IMR-90 (cell line): ENCODE measurements at regions not wholly inside any gene's neighbourhood (a gene's known extent, or its start where the extent isn't known, plus 50 kb on each side); places are given as distances from the start of the nearest gene placed in this dataset.

Source experiments
- ATAC-seq: fragments of 200-7000 bp; cut with Tn5 transposase; 2 replicates; pipeline ENCODE4 v1.9.1; 2020; ENCODE audit warnings: low read depth, mild to moderate bottlenecking, moderate library complexity
- BruUV-seq: library from RNA; stranded (reverse); fragments of 400-500 nt; replicated peaks from 2 replicates; lab custom pipeline; 2021; lab: Mats Ljungman, UMichigan
- CTCF ChIA-PET: fragments of 300-600 bp; formaldehyde crosslinking; extraction: SDS; loops from one replicate; lab custom pipeline; 2021; ENCODE audit warnings: antibody characterized with exemption; lab: Yijun Ruan, JAX
- POLR2A ChIA-PET: fragments of 300-600 bp; sonication (Branson Sonifier 250); formaldehyde crosslinking; loops from one replicate; lab custom pipeline; 2022; ENCODE audit warnings: antibody characterized with exemption; ENCODE audit not compliant: unreplicated experiment; lab: Charles Lee
- DNase-seq: peaks from one replicate; pipeline ENCODE4 v3.0.0; 2013
- H2AFZ ChIP-seq: replicated peaks from 2 replicates; pipeline ENCODE3; 2013; ENCODE audit warnings: low read length, mild to moderate bottlenecking; ENCODE audit not compliant: poor library complexity
- H2AK5ac ChIP-seq: 2 replicates; pipeline ENCODE4 v1.6.1; 2013; ENCODE audit warnings: low read depth, low read length, inconsistent platforms
- H2AK9ac ChIP-seq: replicated peaks from 2 replicates; pipeline ENCODE3; 2013; ENCODE audit warnings: mild to moderate bottlenecking, low read depth, low read length, moderate library complexity; ENCODE audit not compliant: poor library complexity
- H2BK120ac ChIP-seq: 2 replicates; pipeline ENCODE4 v1.6.1; 2013; ENCODE audit warnings: low read depth, low read length, inconsistent platforms
- H2BK15ac ChIP-seq: 3 replicates; pipeline ENCODE4 v1.6.1; 2013; ENCODE audit warnings: low read depth, low read length, inconsistent platforms
- H2BK20ac ChIP-seq: 2 replicates; pipeline ENCODE4 v1.6.1; 2013; ENCODE audit warnings: low read depth, mild to moderate bottlenecking, inconsistent platforms, low read length, moderate library complexity
- H2BK5ac ChIP-seq: 2 replicates; pipeline ENCODE4 v1.6.1; 2013; ENCODE audit warnings: mild to moderate bottlenecking, low read depth, low read length, inconsistent platforms; ENCODE audit not compliant: poor library complexity, severe bottlenecking
- H3K14ac ChIP-seq: replicated peaks from 2 replicates; pipeline ENCODE4 v1.6.1; 2013; ENCODE audit warnings: low read depth, low read length, inconsistent platforms
- H3K18ac ChIP-seq: 2 replicates; pipeline ENCODE4 v1.6.1; 2013; ENCODE audit warnings: low read depth, low read length, control low read depth
- H3K23ac ChIP-seq: 2 replicates; pipeline ENCODE4 v1.6.1; 2013; ENCODE audit warnings: low read depth, low read length, inconsistent platforms
- H3K27ac ChIP-seq: 2 replicates; pipeline ENCODE4 v1.5.1; 2013; ENCODE audit warnings: mild to moderate bottlenecking, control low read depth, low read length; ENCODE audit not compliant: insufficient read depth
- H3K27me3 ChIP-seq: 2 replicates; pipeline ENCODE4 v1.6.1; 2013; ENCODE audit warnings: low read length; ENCODE audit not compliant: control insufficient read depth, insufficient read depth
- H3K36me3 ChIP-seq: 2 replicates; pipeline ENCODE4 v1.6.1; 2013; ENCODE audit warnings: low read length, mixed read lengths; ENCODE audit not compliant: control insufficient read depth, insufficient read depth
- H3K4ac ChIP-seq: 2 replicates; pipeline ENCODE4 v1.6.1; 2013; ENCODE audit warnings: low read depth, low read length, inconsistent platforms
- H3K4me1 ChIP-seq: 2 replicates; pipeline ENCODE4 v1.6.1; 2013; ENCODE audit warnings: low read length, mixed read lengths; ENCODE audit not compliant: control insufficient read depth, insufficient read depth
- H3K4me2 ChIP-seq: 2 replicates; pipeline ENCODE4 v1.6.1; 2013; ENCODE audit warnings: low read depth, mild to moderate bottlenecking, control low read depth, low read length, moderate library complexity
- H3K4me3 ChIP-seq: 2 replicates; pipeline ENCODE4 v1.5.1; 2013; ENCODE audit warnings: low read depth, mild to moderate bottlenecking, control low read depth, low read length, moderate library complexity; ENCODE audit not compliant: insufficient read depth
- H3K56ac ChIP-seq: 2 replicates; pipeline ENCODE4 v1.6.1; 2013; ENCODE audit warnings: low read length, inconsistent platforms; ENCODE audit not compliant: insufficient read depth; ENCODE audit errors: extremely low read depth
- H3K79me1 ChIP-seq, 2 experiments: 2 replicates each; pipeline ENCODE4 v1.6.1; 2013; ENCODE audit warnings: low read length in 2 of 2, inconsistent platforms in 1 of 2, low read depth in 1 of 2
- H3K9ac ChIP-seq: 2 replicates; pipeline ENCODE4 v1.6.1; 2013; ENCODE audit warnings: low read depth, low read length, control low read depth
- H3K9me1 ChIP-seq: 2 replicates; pipeline ENCODE4 v1.6.1; 2013; ENCODE audit warnings: low read length, inconsistent platforms; ENCODE audit not compliant: insufficient read depth
- H3K9me3 ChIP-seq: 2 replicates; pipeline ENCODE4 v1.6.1; 2013; ENCODE audit warnings: low read length; ENCODE audit not compliant: control insufficient read depth, insufficient read depth
- H4K20me1 ChIP-seq: 2 replicates; pipeline ENCODE4 v1.6.1; 2013; ENCODE audit warnings: low read length, inconsistent platforms; ENCODE audit not compliant: insufficient read depth
- H4K5ac ChIP-seq: 2 replicates; pipeline ENCODE4 v1.6.1; 2013; ENCODE audit warnings: mild to moderate bottlenecking, low read depth, low read length, control low read depth
- H4K8ac ChIP-seq, 2 experiments: 2 replicates each; pipeline ENCODE4 v1.6.1; 2013; ENCODE audit warnings: low read depth in 2 of 2, low read length in 2 of 2, control low read depth in 1 of 2, inconsistent platforms in 1 of 2
- H4K91ac ChIP-seq: 2 replicates; pipeline ENCODE4 v1.6.1; 2013; ENCODE audit warnings: low read depth, low read length, inconsistent platforms; ENCODE audit not compliant: insufficient read depth
- BHLHE40 ChIP-seq: fragments of 150-350 bp; IDR thresholded peaks from 2 replicates; pipeline ENCODE4 v1.6.1; 2016; ENCODE audit warnings: mild to moderate bottlenecking, low read depth, low read length
- WGBS, 2 experiments: methylation state at CpG; one replicate each; pipeline versions ENCODE4 v1.1.5 to v1.1.7; 2013; ENCODE audit warnings: missing lambda C conversion rate in 2 of 2; ENCODE audit not compliant: insufficient read length in 1 of 2; ENCODE audit errors: extremely low coverage in 2 of 2; 5-methylcytosine and 5-hydroxymethylcytosine counted together
- dilution Hi-C: fragments of 300-500 bp; cut with HindIII; formaldehyde crosslinking; loops from one replicate; pipeline ENCODE4 v1.14.3; 2018; ENCODE audit warnings: low sequenced_read_pairs; ENCODE audit not compliant: unreplicated experiment
- in situ Hi-C: fragments of 300-500 bp; cut with MboI; formaldehyde crosslinking; loops from 3 replicates; pipeline ENCODE4 v1.14.3; 2019; ENCODE audit warnings: low sequenced_read_pairs, inconsistent platforms, mixed read lengths
- intact Hi-C: fragments of 100-400 bp; cut with micrococcal nuclease; formaldehyde crosslinking; loops from 2 replicates; pipeline ENCODE4 v1.10.0; 2022

GRCh38 chr6:81694855-81695254, 57.6 kb downstream of the TENT5A start:
- no peaks in the 10 kb centered on the region for H3K27me3 ChIP-seq
- DNase-seq (no peak), ATAC-seq (no peak)
- H2BK5ac ChIP-seq, result no peak overlapping the region
- H2BK20ac ChIP-seq, result no peak overlapping the region
- H3K4me1 ChIP-seq, result peaks cover 3% of the 10 kb centered on the region; the same call in 1 of the 2 replicates
- no CpG with 5 or more reads among the region's 1 CpG for WGBS, 2 experiments
- no peaks in the 10 kb centered on the region for H4K20me1 ChIP-seq
- H2BK15ac ChIP-seq, result no peak overlapping the region
- ChIA-PET POLR2A (no interaction called here), CTCF (no interaction called here)
- no peak overlapping the region for H4K91ac ChIP-seq
- no peak overlapping the region for H3K4me3 ChIP-seq
- no peak overlapping the region for H2AK9ac ChIP-seq
- H3K4ac ChIP-seq, result no peak overlapping the region
- H3K4me2 ChIP-seq, result no peak overlapping the region
- no peaks in the 10 kb centered on the region for H3K36me3 ChIP-seq
- H2BK120ac ChIP-seq, result no peak overlapping the region
- in situ Hi-C loops, result no loop called here
- H2AFZ ChIP-seq, result no peak overlapping the region
- H3K9me1 ChIP-seq, result no peaks in the 10 kb centered on the region
- no peak for TF ChIP-seq BHLHE40
- no peak overlapping the region for H3K27ac ChIP-seq
- H4K8ac ChIP-seq, result no peak overlapping the region
- no peak overlapping the region for H3K9ac ChIP-seq
- H2AK5ac ChIP-seq, result no peak overlapping the region
- no peaks in the 10 kb centered on the region for H3K9me3 ChIP-seq
- no peaks in the 10 kb centered on the region for H3K79me1 ChIP-seq
- no peak overlapping the region for H4K5ac ChIP-seq
- BruUV-seq, result no TSS peak
- H3K56ac ChIP-seq, result no peak overlapping the region
- dilution Hi-C loops, result no loop called here
- no peak overlapping the region for H3K14ac ChIP-seq
- H3K18ac ChIP-seq, result no peak overlapping the region
- intact Hi-C loops, result no loop called here
- H3K23ac ChIP-seq, result no peak overlapping the region
